Right lobe of liver (tissue), 6 donors: ENCODE measurements at regions not wholly inside any gene's neighbourhood (a gene's known extent, or its start where the extent isn't known, plus 50 kb on each side); places are given as distances from the start of the nearest gene placed in this dataset.
"Not testable (repeated sequence)": the region's sequence is repeated elsewhere in the genome, so short reads cannot be mapped to it uniquely, and the experiment has no call there.

Source experiments
- ATAC-seq, 4 donors: fragments of 200-7000 bp; cut with Tn5 transposase; one replicate each; pipeline ENCODE4 v1.9.1; 2020; ENCODE audit warnings: mild to moderate bottlenecking in 4 of 4, moderate library complexity in 4 of 4
- DNase-seq, 3 donors: peaks; one replicate each; pipeline ENCODE4 v3.0.0-alpha.2; 2020
- H3K27ac ChIP-seq, 3 donors: fragments of 200-600 bp; one replicate each; pipeline ENCODE4 v1.8.0; 2022
- H3K27me3 ChIP-seq, 2 donors: fragments of 200-600 bp; one replicate each; pipeline ENCODE4 v1.8.0; 2022
- H3K36me3 ChIP-seq, 4 donors: fragments of 200-600 bp; sonication (generic) in 1 of 4; one replicate each; pipeline versions ENCODE4 v1.5.1 to v1.8.0; 2017 to 2022; ENCODE audit warnings: control low read depth in 1 of 4
- H3K4me1 ChIP-seq, 4 donors: fragments of 200-600 bp; sonication (generic) in 1 of 4; one replicate each; pipeline versions ENCODE4 v1.5.1 to v1.8.0; 2017 to 2022; ENCODE audit warnings: control low read depth in 1 of 4
- H3K4me3 ChIP-seq, 3 donors: fragments of 200-600 bp; one replicate each; pipeline ENCODE4 v1.8.0; 2022
- H3K9me3 ChIP-seq, 4 donors: fragments of 200-600 bp; sonication (generic) in 1 of 4; one replicate each; pipeline versions ENCODE4 v1.5.1 to v1.8.0; 2017 to 2022; ENCODE audit warnings: control low read depth in 1 of 4
- CTCF ChIP-seq, 4 donors: fragments of 200-600 bp in 3 of 4; fragments of 450-650 bp in 1 of 4; IDR thresholded peaks; one replicate each; pipeline versions ENCODE4 v1.5.1 to v1.8.0; 2016 to 2022; ENCODE audit warnings: antibody characterized with exemption in 4 of 4, mild to moderate bottlenecking in 2 of 4
- POLR2A ChIP-seq: fragments of 450-650 bp; IDR thresholded peaks from one replicate; pipeline ENCODE4 v1.6.1; 2017; ENCODE audit warnings: antibody characterized with exemption, mild to moderate bottlenecking
- WGBS: methylation state at CpG from one replicate; pipeline ENCODE4 v1.1.6; 2018; ENCODE audit warnings: low coverage, low lambda C conversion rate; ENCODE audit not compliant: insufficient coverage; ENCODE audit errors: missing lambda C conversion rate; 5-methylcytosine and 5-hydroxymethylcytosine counted together
- intact Hi-C, 2 donors: fragments of 100-400 bp; cut with DNase I; formaldehyde crosslinking; loops; one replicate each; pipeline versions ENCODE4 v1.11.2 to v1.14.1; 2022
- donor health status: DM: no; HTN: yes; CAD: no.
- donor health status: DM: no; HTN: no; CAD: no.
- donor health status: DM: no; HTN: no; CAD: no.
- donor health status: DM: no; HTN: yes; CAD: no.
- donor health status: DM: no; HTN: yes; CAD: no.

- ATAC-seq (no peak), DNase-seq (no peak)
- 83% methylated on average over 5 of the region's 5 CpGs for WGBS
- Histone ChIP-seq H3K4me3 (no peak overlapping the region), H3K4me1 (no peaks in the 10 kb centered on the region), H3K27me3 (no peaks in the 10 kb centered on the region), H3K36me3 (no peaks in the 10 kb centered on the region), H3K27ac (no peak overlapping the region), H3K9me3 (no peaks in the 10 kb centered on the region)
- no peak for TF ChIP-seq CTCF (IDR thresholded peaks at IDR 0.05)
- TF ChIP-seq POLR2A: no peak
- intact Hi-C loops: no loop called here
Measured at GRCh38 chr10:33031815-33032653, 74.0 kb upstream of the ITGB1 start.

- no peaks in the 10 kb centered on the region for H3K27me3 ChIP-seq
- intact Hi-C loops: no loop called here
- H3K27ac ChIP-seq: no peak overlapping the region
- ATAC-seq (no peak), DNase-seq (no peak)
- no peaks in the 10 kb centered on the region for H3K4me1 ChIP-seq
- no peaks in the 10 kb centered on the region for H3K9me3 ChIP-seq
- no peaks in the 10 kb centered on the region for H3K36me3 ChIP-seq
- 88% methylated on average over 5 of the region's 5 CpGs for WGBS
- no peak overlapping the region for H3K4me3 ChIP-seq
- TF ChIP-seq POLR2A (no peak), CTCF (IDR thresholded peaks at IDR 0.05) (no peak)
Measured at GRCh38 chr10:33031171-33031570, 73.1 kb upstream of the ITGB1 start.

DNA sequence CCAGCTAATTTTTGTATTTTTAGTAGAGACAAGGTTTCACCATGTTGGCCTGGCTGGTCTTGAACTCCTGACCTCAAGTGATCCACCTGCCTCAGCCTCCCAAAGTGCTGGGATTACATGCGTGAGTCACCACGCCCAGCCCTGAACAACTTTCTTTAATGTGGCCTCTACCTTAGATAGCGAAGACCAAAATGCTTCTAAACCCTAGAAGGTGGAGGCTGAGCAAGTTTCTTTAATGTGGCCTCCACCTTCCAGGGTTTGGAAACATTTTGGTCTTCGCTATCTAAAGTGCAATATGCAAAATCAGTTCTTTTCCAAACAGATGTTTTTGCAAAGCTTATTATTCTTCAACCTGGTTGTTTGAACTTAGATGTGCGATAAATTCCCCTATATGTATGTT is 70.5 kb upstream of the ITGB1 start:
- H3K36me3 ChIP-seq, ATAC-seq, H3K9me3 ChIP-seq, DNase-seq, H3K27me3 ChIP-seq, H3K4me3 ChIP-seq, intact Hi-C loops, H3K4me1 ChIP-seq, H3K27ac ChIP-seq: not testable (repeated sequence)
- WGBS: 91% methylated on average over 3 of the region's 5 CpGs

DNA sequence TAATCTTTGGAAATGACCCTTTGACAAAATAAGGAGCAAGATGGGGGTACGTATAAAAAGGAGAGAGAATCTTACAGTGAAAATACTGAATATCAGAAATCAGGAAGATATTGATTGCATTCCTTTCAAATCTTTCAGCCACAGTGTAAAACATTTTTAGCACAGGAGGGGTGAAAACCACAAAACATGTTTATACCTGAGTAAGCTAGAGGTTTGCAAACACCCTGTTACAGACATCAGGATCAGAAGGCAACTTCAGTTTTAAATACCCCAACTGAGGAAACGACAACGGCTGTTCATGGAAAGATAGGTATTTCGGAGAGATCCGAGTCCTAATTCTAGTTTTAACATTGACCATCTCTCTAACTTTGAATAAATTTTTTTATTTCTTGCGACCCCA is 69.1 kb upstream of the ITGB1 start:
- H3K4me3 ChIP-seq: no peak overlapping the region
- ATAC-seq: no peak
- no peaks in the 10 kb centered on the region for H3K36me3 ChIP-seq
- TF ChIP-seq CTCF (IDR thresholded peaks at IDR 0.05) (no peak), POLR2A (no peak)
- no peaks in the 10 kb centered on the region for H3K9me3 ChIP-seq
- H3K4me1 ChIP-seq: no peaks in the 10 kb centered on the region
- DNase-seq: no peak
- intact Hi-C loops: no loop called here
- 85% methylated on average over 6 of the region's 6 CpGs for WGBS
- no peak overlapping the region for H3K27ac ChIP-seq
- H3K27me3 ChIP-seq: no peaks in the 10 kb centered on the region

- WGBS: 69% methylated on average over 3 of the region's 3 CpGs
- H3K27ac ChIP-seq: no peak overlapping the region
- intact Hi-C loops: no loop called here
- H3K4me1 ChIP-seq: no peaks in the 10 kb centered on the region
- no peaks in the 10 kb centered on the region for H3K27me3 ChIP-seq
- no peak overlapping the region for H3K4me3 ChIP-seq
- TF ChIP-seq CTCF (IDR thresholded peaks at IDR 0.05) (no peak), POLR2A (no peak)
- H3K36me3 ChIP-seq: no peaks in the 10 kb centered on the region
- no peak for DNase-seq
- no peaks in the 10 kb centered on the region for H3K9me3 ChIP-seq
- ATAC-seq: no peak
Measured at GRCh38 chr10:33026422-33026821, 68.4 kb upstream of the ITGB1 start.
